GM12865 (cell line): ENCODE measurements at regions not wholly inside any gene's neighbourhood (a gene's known extent, or its start where the extent isn't known, plus 50 kb on each side); places are given as distances from the start of the nearest gene placed in this dataset.

Experiments used
- DNase-seq: peaks from one replicate; pipeline ENCODE4 v3.0.0; 2010; ENCODE audit warnings: low read depth
- H3K4me3 ChIP-seq: 2 replicates; pipeline ENCODE4 v1.5.1; 2011; ENCODE audit warnings: mild to moderate bottlenecking, low read depth, low read length, control low read depth
- CTCF ChIP-seq: IDR thresholded peaks from 2 replicates; pipeline ENCODE4 v1.5.1; 2011; ENCODE audit warnings: low read length, control low read depth, low read depth, inconsistent platforms; ENCODE audit not compliant: insufficient read depth; ENCODE audit errors: missing control alignments

DNA sequence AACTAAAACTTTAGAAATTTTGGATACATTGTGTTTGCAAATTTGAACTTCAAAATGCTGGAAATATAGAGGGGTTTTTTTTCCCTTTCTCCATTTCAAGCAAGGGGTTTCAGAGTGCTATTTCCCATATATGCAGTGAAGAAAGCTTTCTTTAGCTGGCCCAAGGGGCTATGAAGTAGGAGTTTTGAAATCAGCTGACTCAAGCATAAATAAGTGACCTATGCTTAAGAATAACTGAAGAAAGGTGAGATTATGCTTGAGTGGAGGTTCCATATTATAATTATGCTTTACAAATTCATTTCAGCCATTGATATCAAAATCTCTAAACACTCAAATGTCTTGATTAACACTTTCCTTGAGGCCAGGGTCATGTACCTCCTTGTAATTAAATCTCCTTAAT is 51.0 kb upstream of the RBBP8 start:
- no peak for TF ChIP-seq CTCF
- H3K4me3 ChIP-seq: no peak overlapping the region
- DNase-seq: no peak

DNA sequence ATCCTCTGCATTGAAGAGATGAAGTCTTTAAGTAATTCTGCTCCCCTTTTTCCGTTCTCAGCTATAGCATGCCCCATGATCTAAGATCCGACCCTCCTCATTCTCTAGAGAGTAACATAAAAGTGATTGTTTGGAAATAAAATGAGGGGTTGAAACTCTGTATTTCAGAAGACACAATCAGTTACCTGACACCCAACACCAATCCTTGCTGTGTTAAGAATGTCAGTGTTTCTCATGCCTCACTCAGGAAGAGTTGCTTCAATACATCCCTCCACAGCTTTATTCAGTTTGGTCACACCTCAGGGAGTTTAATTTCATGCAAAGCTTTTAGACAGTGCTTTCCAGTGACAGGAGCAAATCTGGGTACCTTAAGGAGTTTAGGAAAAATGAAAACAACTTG is 49.9 kb upstream of the RBBP8 start:
- H3K4me3 ChIP-seq: no peak overlapping the region
- TF ChIP-seq CTCF: no peak
- no peak for DNase-seq
